SW 1271 (cell line): ENCODE measurements at regions not wholly inside any gene's neighbourhood (a gene's known extent, or its start where the extent isn't known, plus 50 kb on each side); places are given as distances from the start of the nearest gene placed in this dataset.
"Not testable (repeated sequence)": the region's sequence is repeated elsewhere in the genome, so short reads cannot be mapped to it uniquely, and the experiment has no call there.

Experiments
- DNase-seq, 2 experiments: peaks; one replicate each; lab custom pipeline; 2025; lab: John Stamatoyannopoulos, UW

DNA sequence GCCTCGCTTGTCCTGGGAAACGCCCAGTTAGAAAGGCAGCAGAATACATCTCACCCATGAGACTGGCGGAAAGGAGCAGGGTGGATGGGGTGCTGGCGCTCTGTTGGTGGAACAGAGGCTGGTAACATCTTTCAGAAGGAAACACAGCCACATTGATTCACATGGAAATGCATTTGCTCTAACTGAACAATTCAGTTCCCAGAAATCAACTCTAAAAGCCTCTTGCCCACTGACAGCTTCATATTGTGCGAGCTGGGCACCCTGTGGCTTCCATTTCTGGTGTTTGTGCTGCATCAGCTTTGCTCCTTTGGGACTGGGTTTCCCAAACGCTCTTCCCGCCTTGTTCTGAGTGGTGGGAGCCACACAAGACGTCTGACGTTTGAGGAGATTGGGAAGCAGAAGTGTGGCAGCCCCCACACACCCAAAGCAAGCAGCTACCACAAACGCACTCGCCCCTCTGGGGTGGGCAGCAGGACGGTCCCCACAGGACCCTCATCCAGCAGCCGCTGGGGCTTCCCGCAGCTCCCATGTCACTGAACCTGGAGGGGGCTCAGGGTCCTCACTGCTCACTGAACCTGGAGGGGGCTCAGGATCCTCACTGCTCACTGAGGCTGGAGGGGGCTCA is 229.5 kb downstream of the ERMARD start:
- DNase-seq, result no peak

DNA sequence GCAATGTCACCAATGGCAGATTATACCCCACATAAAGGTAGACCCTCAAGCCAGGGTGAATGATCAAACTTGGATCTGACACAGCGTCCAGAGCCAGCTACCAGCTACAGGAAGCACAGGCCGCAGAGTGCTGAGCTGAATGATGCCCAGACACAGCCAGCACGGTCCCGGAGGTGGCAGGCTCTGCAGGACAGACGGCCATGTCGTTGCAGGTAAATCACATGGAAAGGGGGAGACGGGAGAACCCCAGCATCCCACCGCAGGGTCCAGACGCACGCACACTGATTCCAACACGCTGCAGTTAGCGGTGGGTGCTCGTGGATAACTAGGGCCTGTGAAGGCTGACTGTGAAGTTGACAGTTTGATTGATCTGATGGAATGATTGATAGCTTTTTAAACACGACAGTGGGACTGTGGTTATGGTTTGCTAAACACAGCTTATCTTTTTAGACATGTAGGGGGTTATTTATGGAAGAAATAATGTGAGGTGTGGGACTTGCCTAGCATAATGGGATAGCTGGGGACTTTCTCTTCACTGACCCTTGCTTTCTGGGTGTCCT is 228.5 kb downstream of the ERMARD start:
- no peak for DNase-seq

DNA sequence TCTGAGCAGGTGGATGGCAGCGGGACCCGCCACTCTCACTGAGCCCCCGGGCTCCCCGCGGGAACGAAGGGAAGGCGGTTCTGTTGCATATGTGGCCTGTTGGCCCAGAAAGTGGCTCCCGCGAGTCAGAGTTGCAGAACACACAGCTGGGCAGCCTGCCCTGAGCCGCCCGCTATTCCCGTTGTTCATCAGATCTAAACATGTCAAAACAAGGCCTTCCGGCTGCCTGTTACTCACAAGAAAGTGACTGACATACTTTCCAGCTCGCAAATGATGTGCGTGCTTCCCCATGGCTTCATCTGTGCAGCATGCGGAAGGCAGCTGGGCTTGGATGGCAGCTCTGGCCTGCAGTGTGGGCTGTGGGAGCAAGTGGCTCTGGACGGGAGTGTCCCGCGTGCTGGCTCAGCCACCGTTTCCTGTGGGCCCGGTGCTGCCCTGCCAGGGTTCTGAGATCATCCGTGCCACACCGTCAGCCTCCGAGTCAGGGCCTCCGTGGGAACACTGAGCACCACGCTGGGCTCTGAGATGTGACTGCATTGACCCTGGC is 227.3 kb downstream of the ERMARD start:
- DNase-seq, result no peak

DNA sequence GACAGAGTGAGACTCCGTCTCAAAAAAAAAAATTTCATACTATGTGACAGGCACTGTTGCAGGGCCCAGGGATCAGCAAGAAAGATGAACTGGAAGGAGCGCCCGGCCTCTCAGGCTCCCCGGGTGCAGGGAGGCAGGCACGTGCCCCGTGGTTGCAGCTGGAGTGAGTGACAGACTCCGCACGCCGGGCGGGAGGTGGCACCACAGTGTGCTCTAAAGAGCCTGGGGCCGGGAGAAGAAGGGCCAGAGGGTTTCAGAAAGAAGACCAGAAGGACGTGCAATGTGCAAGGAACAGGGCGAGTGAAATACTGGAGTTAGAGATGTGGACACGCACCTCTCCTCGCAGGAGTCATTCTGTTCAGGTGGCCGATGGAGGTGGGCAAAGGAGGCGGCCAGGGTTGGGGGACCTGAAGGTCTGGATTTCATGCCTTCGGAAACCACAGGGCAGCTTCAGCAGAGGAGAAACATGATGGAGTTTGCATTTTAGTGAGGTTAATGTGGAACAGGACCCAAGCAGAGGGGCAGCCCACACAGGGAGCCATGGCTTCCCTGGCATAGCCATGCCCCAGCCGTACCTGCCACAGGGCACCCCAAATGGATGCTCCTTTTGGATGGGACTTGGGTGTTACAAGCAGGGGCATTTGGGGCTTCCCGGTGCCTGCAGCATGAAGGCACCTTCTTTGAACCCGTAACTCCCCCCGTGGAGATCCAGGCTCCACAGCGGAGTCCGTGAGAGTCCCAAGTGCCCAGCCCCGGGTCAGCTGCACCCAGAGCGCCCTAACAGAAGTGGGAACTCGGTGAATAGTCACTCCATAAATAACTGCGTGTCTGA is 226.2 kb downstream of the ERMARD start:
- DNase-seq, result no peak

DNA sequence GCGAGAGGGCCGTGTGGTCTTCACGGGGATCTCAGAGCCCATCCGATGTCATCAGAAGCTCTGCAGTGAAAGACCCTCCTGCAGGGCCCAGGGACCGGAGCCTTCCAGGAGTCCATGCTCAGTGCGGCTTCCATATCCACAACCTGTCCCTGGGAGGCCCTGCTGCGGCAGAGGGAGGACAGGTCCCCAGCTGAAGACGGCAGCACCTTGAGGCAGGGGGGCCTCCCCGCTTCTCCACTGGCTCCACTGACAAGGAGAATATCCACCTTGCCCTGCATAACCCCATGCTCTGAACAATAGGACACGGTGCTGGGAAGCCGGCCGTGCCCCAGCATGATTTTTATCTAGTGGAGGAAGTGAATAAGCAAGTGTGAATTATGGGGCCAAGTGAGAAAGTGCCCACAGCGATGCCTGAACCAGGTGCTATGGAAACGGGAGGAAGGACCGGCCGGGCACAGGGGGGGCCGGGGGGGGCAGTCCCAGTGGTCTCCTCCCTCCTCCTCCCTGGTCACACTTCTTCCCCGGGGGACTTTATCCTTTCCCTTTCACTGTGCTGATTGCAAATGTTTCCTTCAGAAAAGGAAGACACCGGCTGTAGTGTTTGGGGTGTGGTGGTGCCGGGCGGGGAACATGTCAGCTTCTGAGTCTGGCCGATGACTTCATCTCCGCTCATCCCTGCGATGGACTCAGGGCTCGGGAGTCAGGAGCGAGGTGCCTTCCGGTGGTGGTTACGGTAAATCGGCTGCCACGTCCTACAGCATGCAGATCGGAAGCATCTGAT is 225.1 kb downstream of the ERMARD start:
- no peak for DNase-seq

DNA sequence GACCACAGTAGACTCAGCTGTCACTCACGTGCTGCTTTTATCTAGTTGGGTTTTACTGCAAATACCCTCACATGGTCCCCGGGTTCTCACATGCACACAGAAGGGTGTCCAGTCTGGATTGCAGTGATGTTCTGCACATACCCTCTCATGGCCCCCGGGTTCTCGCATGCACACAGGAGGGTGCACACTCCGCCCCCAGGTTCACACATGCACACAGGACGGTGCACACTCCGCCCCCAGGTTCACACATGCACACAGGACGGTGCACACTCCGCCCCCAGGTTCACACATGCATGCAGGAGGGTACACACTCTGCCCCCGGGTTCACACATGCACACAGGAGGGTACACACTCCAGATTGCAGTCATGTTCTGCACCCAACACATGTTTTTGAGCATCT is 224.3 kb downstream of the ERMARD start:
- no peak for DNase-seq

DNA sequence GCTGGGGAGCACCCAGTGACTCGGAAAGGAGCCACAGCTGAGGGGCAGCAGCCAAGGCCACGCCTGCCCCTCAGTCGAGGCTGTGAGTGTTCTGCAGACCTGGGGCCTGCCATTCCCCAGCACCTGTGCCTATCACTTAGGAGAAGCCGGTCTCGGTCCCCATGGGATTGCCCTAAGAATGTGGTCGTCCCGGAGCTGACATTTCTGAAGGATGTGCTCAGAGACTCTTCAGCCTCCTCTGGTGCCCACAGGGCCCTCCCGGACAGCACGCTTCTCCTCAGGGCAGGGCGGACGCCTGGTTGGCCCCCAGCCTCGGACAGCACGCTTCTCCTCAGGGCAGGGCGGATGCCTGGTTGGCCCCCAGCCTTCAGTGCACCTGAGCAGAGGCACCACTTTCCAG is 223.9 kb downstream of the ERMARD start:
- no peak for DNase-seq

DNA sequence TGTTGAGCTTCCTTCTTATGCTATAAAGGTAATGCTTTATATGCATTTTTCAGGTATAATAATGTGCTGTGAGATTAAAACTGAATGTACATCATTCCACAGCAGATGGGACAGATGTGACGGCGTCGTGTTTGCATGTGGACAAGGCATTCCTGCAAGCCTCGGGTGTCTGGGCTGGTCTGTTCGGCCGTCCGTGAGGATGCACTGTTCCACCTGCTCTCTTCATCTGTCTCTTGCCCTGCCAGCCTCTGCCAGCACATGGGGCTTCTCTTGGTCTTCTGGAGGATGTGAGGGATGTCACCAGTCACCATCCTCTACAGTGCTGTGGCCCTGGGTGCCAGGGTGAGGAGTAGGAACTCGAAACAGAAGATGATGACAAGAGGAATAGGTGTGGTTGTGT is 223.2 kb downstream of the ERMARD start:
- DNase-seq, result no peak

DNA sequence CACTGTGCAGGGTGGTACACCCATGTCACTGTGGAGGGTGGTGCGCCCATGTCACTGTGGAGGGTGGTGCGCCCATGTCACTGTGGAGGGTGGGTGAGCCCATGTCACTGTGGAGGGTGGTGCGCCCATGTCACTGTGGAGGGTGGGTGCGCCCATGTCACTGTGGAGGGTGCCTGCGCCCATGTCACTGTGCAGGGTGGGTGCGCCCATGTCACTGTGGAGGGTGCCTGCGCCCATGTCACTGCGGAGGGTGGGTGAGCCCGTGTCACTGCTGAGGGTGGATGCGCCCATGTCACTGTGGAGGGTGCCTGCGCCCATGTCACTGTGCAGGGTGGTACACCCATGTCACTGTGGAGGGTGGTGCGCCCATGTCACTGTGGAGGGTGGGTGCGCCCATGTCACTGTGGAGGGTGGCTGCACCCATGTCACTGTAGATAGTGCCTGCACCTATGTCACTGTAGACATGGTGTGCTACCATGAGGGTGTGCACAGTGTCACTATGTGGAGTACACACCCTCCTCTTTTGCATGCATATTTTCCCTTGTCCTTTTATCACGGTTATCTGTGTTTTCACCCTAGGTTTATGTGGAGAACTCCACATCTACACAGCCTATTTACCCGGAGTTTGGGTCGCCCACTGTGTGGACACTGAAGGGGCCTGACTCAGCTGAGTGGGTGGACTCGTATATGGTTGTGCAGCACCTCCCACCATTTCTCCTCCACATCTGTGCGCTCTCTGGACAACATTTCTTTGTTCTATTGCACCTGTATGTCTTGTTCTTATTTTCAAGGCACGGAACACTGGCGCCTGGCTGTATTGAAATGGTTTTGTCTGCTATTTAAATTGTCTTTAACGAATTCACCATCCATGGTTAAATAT is 222.4 kb downstream of the ERMARD start:
- not testable (repeated sequence) for DNase-seq

DNA sequence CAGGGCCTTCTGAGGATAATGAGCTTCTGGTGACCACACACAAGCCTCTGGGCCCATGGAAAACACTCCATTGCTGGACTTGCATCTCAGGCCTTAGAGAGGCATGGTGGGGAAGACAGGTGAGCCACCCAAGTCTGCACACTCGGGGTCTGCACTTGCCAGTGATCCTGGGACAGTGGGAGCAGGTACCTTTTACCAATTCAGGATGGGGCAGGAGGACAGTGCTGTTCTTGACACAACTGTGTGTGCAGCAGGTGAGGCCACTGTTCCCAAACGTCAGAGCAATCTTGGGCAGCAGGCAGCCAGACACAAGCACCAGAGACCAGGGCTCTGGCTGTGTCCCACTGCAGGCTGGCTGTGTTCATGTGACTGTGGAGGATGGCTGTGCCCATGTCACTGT is 221.3 kb downstream of the ERMARD start:
- DNase-seq, result no peak

DNA sequence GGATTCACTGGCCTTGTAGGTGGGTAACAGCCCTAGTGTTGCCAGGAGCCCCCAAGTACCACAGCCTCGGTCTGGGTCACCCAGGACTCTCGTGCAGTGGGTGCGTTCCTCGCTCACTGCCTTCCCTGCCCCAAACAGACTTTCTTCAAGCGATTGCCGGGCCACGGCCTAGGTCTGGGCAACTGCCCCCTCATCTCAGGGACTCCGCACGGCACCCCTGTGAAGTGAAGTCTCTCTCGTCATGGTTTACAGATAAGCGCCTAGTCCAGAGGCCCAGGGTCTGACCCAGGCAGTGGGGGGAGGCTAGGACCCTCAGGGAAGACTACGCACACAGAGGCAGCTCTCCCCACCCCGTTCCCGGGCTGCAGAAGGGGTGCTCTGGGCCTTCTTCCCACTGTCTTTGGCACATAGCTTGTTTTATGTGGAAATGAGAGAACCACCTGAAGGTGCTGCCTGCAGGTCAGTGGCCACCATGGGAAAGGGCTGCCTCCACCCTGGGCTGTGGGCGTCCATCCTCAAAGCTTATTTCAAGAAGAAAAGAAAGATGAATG is 220.8 kb downstream of the ERMARD start:
- DNase-seq, result no peak

DNA sequence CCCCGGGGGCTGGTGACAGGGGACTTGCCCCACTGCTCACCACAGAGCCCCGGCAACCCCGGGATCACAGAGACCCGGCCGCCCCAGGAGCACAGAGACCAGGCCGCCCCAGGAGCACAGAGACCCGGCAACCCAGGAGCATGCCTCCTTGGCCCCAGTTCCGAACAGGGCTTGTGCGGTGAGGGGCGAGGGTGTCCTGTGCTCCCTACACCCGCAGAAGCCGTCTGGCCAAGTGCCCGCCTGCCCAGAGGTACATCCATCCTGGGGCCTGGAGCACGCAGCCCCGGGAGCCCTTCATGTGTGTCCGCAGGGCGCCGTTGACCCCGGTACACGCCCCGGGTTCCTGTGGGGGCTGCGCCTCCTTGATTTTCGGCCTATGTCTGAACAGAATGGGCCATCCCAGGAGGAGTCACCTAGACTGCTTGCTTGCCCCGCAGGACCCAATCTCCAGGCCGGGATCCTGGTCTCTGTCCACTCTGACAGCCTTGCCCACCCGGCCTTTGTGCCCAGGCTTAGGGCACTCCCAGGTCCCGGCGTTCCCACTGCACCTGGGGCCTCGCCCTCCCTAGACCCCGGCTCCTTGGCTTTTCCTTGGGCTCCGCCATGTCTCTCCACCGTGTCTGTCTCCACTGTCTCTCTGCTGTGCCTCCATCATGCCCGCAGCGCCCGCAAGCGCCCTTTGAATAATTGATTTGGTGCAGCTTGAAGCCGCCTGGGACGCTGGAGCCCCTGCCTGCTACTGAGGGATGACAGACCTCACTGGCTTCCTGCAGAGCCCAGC is 219.8 kb downstream of the ERMARD start:
- no peak for DNase-seq

DNA sequence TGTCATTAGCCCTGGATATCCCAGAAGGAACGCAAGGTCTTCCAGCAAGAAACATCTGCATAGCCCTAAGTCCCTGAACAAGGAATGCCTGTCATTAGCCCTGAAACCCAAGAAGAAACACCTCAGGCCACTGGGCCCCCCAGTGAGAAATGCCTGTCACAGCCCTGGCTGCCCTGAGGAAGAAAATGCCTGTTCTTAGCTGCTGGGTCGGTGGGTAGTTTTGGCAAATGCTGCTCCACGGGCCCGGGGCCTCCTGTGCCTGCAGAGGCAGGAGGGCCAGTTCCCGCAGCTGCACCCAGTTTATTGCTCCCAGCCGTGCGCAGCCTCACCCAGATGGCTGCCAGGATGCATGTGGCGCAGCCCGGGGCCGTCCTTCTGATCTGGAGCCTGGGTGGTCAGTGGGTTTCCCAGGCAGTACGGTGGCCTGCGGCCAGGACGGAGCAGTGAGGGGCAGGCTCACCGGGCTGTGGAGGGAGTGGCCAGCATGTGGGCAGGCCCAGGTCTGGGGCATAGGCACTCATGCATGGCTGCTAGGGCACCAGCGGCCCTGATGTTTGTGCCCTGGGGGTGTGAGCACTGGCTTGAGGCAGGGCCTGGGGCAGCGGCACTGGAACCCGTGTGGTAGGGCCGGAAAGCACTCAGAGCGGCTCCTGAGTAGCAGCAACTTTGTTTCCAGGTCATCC is 219.0 kb downstream of the ERMARD start:
- no peak for DNase-seq

DNA sequence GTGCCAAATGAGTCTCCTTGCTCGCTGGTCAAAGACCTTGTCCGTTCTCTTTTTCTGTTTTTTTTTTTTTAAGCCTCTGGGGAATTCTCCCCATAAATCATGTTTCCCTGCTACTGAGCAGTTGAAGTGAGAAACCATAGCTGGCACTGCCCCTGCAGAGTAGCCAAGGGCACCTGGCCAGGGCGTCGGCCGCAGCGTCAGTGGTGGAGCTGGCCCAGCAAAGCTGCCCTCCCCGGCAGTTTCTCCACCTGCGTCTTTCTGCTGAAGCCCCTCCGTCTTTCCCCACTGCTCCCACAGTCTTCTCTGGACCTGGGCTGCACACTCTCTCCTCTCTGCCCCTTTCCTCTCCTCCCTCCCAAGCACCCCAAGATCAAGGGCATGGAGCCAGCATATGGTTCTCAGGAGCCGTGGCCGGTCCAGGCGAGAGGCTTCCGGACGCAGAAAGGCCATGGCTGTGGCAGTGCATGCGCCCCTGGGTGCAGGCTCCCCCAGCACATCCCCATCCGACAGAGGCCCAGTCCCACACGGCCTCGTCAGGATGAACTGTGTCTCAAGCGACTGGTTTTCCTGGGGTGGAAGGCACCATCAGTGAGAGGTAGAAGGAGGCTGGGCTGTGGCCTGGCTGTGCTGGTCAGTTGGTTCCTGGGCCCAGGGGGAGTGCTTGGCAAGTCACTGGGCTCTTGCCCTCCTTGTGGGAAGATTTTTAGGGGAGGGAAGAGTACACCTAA is 218.1 kb downstream of the ERMARD start:
- DNase-seq, result no peak

DNA sequence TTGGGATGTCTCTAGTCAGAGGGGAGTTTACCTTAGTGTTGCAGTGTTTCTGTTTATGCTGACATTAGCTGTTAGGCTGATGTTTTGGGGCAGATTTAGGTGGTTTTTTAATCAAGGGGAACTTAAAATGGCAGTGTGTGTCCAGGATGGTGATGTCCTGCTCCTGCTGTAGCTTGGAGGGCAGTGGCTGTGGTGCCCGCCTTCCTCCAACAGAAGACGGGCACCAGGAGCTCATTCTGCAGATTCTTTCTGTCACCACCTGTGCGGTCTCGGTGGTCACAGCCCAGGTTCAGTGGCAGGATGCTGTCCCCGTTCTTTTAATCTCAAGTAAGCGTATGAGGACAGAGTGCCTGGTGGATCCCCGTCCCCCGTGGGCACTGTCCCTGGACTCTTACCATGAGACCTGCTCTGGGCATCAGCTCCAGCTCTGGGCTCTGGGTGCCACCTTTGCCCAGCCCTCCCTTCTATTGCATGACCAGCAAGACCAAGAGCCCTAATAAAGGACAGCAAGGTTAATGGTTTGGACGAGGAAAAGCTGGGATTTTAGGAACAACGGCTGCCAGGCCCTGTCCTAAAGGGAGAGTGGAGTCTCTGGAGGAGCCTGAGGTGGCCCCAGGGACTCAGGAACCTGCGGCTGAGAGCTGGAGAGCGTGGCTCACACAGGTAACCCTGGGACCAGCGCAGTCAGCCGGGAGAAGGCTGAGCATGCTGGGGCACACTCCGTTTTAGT is 217.3 kb downstream of the ERMARD start:
- no peak for DNase-seq

DNA sequence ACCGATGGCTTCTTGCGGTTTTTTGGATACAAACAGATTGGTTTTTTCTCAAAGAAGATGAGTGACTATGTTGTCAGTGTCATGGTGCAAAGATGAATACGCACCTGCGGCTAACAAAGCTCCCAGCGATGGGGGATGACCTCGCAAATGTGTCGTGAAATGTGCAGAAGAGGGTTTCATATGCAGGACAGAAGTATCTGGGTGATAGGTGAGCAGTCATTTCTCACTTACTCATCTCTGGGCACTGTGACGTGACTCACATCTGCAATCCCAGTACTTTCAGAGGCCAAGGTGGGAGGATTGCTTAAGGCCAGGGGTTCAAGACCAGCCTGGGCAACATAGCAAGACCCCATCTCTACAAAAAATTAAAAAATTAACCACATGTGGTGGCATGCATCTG is 216.3 kb downstream of the ERMARD start:
- DNase-seq, result no peak

DNA sequence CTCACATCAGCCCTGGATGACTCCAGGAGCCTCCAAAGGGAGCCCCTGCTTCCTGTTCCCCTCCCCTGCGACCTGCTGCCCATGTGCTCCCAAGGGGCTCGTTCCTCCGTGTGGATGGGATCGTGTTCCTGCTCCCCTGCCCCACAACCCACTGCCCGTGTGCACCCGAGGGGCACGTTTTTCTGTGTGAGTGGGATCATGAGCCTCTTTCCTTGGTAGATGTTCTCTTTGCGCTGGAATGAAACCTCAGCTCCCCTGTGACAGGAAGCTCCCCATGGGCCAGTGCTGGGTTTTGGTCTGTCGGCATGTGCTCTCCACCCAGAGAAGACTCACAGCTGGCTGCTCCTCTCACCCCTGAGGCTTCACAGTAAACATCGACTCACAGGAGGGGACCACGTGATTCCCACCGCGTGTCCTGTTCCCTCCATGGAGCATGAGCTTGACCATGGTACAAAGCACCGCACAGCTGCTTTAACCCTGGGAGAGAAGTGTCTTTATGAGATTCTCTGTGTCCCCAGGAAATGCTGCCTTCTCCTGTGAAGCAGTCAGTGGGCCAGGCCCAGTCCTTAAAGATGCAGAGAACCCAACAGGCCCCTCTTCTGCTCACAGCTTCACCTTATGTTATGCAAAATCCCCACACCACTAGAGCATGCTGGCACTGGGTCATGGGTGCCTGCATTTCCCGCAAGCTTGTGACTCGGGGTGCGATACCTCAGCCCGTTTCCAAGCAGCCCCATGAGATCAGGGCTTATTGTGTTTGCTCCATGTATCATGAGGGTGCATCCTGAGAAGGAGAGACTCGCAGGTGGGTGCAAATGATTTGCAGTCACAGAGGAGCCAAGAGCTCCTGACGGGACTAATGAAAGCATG is 215.1 kb downstream of the ERMARD start:
- DNase-seq, result no peak
